AG20443 (cell line): ENCODE measurements at regions not wholly inside any gene's neighbourhood (a gene's known extent, or its start where the extent isn't known, plus 50 kb on each side); places are given as distances from the start of the nearest gene placed in this dataset.
A peak's percentile ranks its signal among the peaks of the same experiment; 100 is the strongest.

ENCODE experiments used
- DNase-seq: peaks from one replicate; pipeline ENCODE4 v3.0.0; 2012; ENCODE audit warnings: low spot score, mixed read lengths

GRCh38 chr18:45430041-45430440 lies 185.2 kb upstream of the SLC14A2 start:
- no peak for DNase-seq

- DNase-seq, result no peak
Observed at GRCh38 chr18:45435810-45436209, 179.5 kb upstream of the SLC14A2 start.

GRCh38 chr18:45437366-45437765 lies 177.9 kb upstream of the SLC14A2 start:
- DNase-seq, result no peak

GRCh38 chr18:45439851-45440645 lies 175.2 kb upstream of the SLC14A2 start:
- DNase-seq, result no peak

- DNase-seq, result peak; percentile 54
Observed at GRCh38 chr18:45441110-45441847, 174.0 kb upstream of the SLC14A2 start.

- no peak for DNase-seq
Observed at GRCh38 chr18:45444040-45444439, 171.2 kb upstream of the SLC14A2 start.

GRCh38 chr18:45447355-45448265 lies 167.7 kb upstream of the SLC14A2 start:
- no peak for DNase-seq

- DNase-seq, result no peak
Observed at GRCh38 chr18:45448871-45449270, 166.4 kb upstream of the SLC14A2 start.

GRCh38 chr18:45449418-45450227 lies 165.7 kb upstream of the SLC14A2 start:
- DNase-seq, result peak; percentile 66

- DNase-seq, result no peak
Observed at GRCh38 chr18:45456090-45457021, 158.9 kb upstream of the SLC14A2 start.

GRCh38 chr18:45458033-45458432 lies 157.2 kb upstream of the SLC14A2 start:
- no peak for DNase-seq

- DNase-seq, result no peak
Observed at GRCh38 chr18:45462179-45462578, 153.1 kb upstream of the SLC14A2 start.

GRCh38 chr18:45463451-45463850 lies 151.8 kb upstream of the SLC14A2 start:
- no peak for DNase-seq

GRCh38 chr18:45464619-45465018 lies 150.7 kb upstream of the SLC14A2 start:
- no peak for DNase-seq

GRCh38 chr18:45467293-45467692 lies 148.0 kb upstream of the SLC14A2 start:
- no peak for DNase-seq

GRCh38 chr18:45467945-45468344 lies 147.3 kb upstream of the SLC14A2 start:
- DNase-seq, result no peak

GRCh38 chr18:45478889-45479288 lies 136.4 kb upstream of the SLC14A2 start:
- DNase-seq, result no peak

- DNase-seq, result no peak
Observed at GRCh38 chr18:45480219-45481015, 134.9 kb upstream of the SLC14A2 start.

- no peak for DNase-seq
Observed at GRCh38 chr18:45481821-45482220, 133.5 kb upstream of the SLC14A2 start.

- DNase-seq, result no peak
Observed at GRCh38 chr18:45482286-45482685, 133.0 kb upstream of the SLC14A2 start.
